ENCODE measurements at regions not wholly inside any gene's neighbourhood (a gene's known extent, or its start where the extent isn't known, plus 50 kb on each side); places are given as distances from the start of the nearest gene placed in this dataset.

GRCh38 chr12:4829161-4829792 is 80.4 kb upstream of the KCNA1 start:
- TF ChIP-seq CTCF (IDR thresholded peaks at IDR 0.05) (no peak), POLR2A (IDR thresholded peaks at IDR 0.05) (no peak)
